GM19351 (cell line): ENCODE measurements at regions not wholly inside any gene's neighbourhood (a gene's known extent, or its start where the extent isn't known, plus 50 kb on each side); places are given as distances from the start of the nearest gene placed in this dataset.
A peak's percentile ranks its signal among the peaks of the same experiment; 100 is the strongest.

Experiments used
- ATAC-seq: cut with Tn5 transposase; IDR thresholded peaks from one replicate; pipeline ENCODE4 v1.9.1; 2021; ENCODE audit warnings: mild to moderate bottlenecking, moderate library complexity; ENCODE audit not compliant: unreplicated experiment

DNA sequence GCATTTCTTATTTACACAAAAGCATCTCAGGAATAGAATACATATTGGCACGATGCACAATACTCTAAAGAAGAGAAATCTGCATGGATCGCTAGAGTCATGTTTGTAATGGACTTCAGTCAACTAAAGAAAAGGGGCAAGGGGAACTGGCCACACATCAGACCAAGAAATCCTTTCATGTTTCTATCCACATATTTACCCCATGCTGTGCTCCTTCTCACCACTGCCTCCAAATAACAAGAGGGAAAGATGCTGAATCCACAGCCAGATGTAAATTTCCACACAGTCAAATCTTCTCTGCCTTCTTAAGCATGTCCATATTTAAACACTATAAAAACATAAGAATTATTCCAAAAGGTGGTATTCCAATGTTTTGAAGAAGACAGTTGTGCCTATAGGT, 67.6 kb downstream of the COX18 start:
- ATAC-seq: no peak

DNA sequence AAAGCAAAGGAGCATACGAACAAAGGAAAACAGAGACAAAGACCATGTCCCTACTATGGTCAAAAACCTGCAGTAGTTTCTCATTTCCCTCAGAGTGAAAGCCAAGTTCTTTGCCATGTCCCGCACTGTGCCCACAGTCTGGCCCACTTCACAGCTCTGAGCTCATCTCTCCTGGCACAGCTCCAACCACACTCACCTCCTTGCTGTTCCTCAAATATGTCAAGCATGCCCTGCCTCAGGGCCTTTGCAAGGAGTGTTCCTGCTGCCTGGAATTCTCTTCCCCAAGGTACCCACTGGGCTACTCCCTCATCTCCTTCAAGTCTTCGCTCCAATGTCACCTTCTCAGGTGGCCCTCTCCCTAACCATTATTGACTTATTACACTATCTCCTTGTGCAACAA, 72.1 kb downstream of the COX18 start:
- ATAC-seq: no peak

DNA sequence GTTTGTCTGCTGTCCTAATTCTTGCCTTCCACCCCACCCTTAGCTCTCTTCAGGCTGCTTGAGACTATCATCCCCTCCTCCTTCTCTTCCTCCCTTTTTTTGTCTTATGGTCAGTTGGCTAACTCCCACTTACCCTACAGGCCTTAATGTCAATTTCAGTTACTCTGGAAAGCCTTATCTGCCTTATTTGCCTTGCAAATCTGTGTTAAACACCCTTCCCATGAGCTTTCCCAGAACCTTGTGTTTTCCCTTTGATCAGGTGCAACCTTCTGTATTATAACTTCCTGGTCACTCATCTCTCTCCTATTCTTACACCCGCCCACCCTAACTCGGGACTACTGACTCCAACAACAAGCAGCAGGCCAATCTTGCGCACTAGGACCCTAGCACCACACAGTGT, 74.8 kb downstream of the COX18 start:
- ATAC-seq: no peak

DNA sequence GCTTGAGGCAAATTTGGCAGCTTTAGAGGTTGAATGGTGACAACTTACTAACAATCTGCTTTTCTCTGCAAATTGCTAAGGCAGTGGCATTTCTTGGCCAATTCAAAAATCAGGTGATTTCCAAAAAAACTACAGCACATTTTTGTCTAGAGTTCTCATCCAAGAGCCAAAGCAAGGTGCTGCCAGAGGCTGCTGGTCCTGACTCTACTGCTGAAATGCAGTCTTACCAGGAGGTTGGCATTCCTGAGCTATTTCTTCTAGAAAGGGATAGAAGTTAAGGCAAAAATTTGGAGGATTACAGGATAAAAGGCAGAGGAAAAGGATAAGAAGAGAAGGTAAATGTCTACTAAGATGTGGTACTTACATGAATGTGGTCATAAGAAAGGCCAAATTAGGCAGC, 75.6 kb downstream of the COX18 start:
- ATAC-seq: no peak

- ATAC-seq: no peak
Measured at GRCh38 chr4:72991873-72992272, 77.6 kb downstream of the COX18 start.

DNA sequence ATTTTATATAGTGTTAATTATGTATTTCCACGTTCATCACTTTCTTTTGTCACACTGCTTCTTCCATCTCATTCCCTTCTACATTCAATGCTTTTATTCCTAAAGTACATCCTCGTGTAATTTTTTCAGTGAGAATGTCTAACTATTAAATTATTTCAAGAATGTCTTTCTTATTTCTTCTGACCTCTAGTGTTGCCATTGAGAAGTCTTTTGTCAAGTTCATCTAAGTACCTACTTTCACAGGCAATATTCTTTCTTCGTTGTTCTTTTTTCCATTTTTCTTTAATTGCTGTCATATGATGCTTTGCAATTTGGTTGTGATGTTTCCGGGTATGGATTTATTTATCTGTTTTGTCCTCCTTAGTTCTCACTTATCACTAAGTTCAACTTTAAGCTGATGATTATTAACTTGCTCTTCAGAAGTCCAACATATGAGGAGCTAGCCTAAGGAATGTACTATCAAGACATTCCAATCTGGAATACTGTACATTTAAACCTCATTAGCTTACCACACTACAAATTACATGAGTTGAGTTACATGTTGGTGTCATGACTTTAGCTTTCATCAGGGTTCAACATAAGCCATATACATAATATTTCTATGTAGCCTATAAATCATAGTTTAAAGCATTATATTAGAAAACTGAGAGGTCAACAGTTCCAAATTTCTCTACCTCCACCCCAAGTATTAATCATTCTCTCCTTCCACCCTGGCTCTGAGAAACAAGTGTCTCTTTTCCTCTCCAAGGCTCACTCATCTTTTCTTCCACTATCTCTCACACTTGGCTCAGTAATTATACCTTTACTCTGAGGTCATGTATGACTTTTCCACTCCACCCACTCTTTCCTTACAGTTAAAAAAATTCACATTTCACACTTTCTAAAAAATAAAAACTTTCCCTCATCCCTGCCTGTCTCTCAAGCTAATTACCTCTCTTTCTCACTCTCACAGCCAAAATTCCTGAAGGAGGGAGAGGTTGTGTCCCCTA, 81.5 kb downstream of the COX18 start:
- no peak for ATAC-seq

GRCh38 chr4:72984351-72984750, 85.2 kb downstream of the COX18 start:
- no peak for ATAC-seq

GRCh38 chr4:72983709-72984108, 85.8 kb downstream of the COX18 start:
- no peak for ATAC-seq

GRCh38 chr4:72977936-72978485, 91.5 kb downstream of the COX18 start:
- no peak for ATAC-seq

GRCh38 chr4:72975488-72975784, 94.1 kb downstream of the COX18 start:
- no peak for ATAC-seq

DNA sequence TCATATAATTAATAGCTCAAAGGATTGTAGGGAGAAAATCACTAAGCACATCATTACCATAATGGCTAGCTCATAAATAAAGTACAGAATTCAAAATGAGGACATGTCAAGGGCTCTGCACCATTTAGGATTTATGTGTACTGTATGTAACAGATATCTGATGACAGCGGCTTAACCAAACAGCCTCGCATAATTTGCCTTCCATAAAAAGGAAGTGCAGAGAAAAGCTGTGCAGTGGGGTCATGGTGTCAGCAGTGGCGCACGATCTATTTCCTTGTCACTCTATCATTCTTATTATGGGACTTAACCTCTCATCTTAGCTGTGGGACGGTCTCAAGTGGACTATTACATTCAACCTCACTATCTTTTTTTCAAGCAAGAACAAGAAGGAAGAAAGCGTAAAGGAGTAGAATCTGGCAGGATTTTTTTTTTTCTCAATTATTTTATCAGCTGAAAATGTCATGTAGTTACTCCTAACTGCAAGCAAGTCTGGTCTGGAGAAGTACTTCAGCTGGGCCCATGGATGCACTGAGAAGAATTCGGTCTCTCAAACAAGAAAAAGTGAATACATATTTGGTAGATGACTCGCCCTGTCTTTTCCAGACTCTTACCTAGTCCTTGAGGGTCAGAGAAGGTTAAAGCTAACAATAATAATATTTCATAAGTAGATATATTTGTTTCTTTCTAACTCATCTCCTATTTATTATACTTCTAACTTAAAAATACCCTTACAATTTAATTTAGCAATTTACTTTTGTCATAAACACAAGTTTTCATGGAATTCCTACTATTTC, 94.6 kb downstream of the COX18 start:
- no peak for ATAC-seq

- ATAC-seq: no peak
Measured at GRCh38 chr4:72971572-72971971, 97.9 kb downstream of the COX18 start.

GRCh38 chr4:72970756-72971155, 98.8 kb downstream of the COX18 start:
- ATAC-seq: no peak

DNA sequence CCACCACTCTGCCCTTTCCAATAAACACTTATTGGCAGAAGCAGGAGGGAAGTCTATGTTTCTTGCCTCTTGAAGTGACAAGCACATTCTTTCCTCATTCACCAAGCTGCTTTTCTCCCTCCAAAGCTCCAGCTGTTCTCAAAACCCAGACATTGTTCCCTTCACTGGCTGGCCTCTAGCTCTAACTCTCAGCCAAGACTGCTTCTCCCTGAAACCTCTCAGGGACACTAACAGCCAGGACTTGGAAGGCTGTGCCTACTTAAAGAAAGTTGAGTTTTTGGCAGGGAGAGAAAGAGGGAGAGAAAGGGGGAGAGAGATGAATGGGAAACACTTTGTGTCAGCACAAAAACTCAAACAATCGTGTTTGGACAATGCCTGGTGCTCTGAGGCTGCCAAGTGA, 99.5 kb downstream of the COX18 start:
- ATAC-seq: no peak

DNA sequence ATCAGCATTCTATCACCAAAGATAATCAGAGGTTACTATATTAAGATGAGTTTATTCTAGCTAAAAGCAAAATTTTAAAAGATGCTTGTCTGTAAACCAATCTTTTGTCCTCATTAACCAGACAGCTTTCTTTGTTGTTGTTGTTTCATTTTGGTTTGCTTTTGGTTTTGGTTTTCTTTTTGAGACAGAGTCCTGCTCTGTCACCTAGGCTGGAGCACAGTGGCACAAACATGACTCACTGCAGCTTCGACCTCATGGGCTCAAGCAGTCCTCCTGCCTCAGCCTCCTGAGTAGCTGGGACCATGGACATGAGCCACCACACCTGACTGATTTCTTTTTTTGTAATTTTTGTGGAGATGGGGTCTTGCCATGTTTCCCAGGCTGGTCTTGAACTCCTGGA, 102.9 kb downstream of the COX18 start:
- peak; percentile 91 for ATAC-seq

DNA sequence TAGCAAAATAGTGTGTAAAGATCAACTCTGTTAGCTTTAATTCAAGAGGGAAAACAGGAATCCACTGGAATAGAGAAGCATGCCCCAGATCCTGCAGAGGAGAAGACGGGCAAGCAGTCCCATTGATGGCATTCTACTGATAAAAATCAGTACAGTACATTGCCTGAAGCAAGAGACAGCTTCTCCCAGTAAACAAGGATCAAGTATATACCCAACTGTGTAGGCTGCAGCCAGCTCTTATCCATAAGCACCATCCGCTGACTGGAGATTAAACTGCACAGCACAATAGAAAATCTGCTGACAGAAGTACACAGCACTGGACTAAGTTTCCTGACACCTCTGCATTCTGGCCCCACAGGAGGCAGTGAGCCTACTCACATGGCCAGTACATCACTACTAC, 110.1 kb downstream of the COX18 start:
- ATAC-seq: no peak

DNA sequence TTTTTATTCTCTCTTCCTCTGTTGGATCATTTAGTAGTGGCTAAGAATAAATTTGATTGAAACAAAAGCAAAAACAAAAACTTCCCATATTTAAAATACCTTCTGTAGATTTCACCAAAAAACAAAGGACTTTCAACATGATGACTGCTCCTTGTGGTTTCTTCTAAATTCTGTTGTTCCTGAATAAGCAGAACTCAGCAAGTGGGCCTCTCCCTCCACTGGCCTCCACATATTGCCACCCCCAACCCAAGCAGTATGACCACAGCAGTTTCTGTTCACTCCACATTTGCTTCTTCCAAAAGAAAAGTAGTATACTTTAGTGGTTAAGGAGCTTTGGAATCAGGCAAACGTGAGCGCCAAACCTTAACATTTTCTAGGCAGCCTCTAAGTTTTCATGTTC, 114.7 kb downstream of the COX18 start:
- ATAC-seq: no peak

DNA sequence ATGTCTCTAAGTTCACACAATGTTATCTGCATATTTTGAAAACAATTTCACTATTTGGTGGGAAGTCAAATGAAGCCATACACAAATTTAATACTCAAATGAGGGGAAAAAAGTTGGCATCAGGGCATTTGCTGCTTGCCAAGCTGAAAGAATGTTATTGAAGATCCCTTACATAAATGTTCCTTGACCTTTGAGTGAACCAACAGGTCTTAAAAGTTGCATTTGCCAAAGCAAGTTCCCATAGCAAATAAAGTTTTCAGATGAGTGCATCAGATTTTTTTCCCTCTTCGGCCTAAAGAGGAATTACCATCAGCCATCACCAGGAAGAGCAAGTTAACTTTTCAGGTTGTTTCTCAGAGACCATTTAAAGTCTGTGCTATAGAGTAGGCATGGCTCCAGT, 115.9 kb downstream of the COX18 start:
- no peak for ATAC-seq

- no peak for ATAC-seq
Measured at GRCh38 chr4:72951628-72952027, 117.9 kb downstream of the COX18 start.

GRCh38 chr4:72951147-72951546, 118.4 kb downstream of the COX18 start:
- ATAC-seq: no peak

DNA sequence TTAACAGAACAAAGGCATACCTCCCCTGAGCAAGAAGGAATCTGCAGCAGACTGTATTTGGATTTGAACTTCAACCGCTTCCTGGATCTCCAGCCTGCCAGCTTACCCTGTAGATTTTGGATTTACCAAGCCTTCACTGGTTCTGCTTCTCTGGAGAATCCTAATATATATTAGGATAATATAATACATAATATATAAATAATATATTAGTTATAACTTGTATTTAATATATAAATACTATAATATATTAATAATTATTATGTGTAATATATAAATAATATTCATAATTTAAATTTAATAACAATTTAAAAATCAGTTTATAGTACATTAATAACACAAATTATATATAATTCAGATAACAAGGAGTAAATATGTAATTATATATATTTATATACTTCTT, 121.4 kb downstream of the COX18 start:
- ATAC-seq: no peak
